ENCODE measurements at regions not wholly inside any gene's neighbourhood (a gene's known extent, or its start where the extent isn't known, plus 50 kb on each side); places are given as distances from the start of the nearest gene placed in this dataset.

GRCh38 chr7:88668591-88668990, 90.9 kb upstream of the ZNF804B start:
- Histone ChIP-seq H3K36me3 (no peaks in the 10 kb centered on the region), H3K4me3 (no peak overlapping the region), H3K4me1 (peaks cover 0 to 5% (median 0%) of the 10 kb centered on the region in 4 donors), H3K9me3 (no peaks in the 10 kb centered on the region), H3K27ac (no peak overlapping the region), H3K27me3 (no peaks in the 10 kb centered on the region)
- DNase-seq, result no peak
- TF ChIP-seq POLR2A (IDR thresholded peaks at IDR 0.05) (no peak), POLR2AphosphoS5 (IDR thresholded peaks at IDR 0.05) (no peak), CTCF (IDR thresholded peaks at IDR 0.05) (no peak), EP300 (IDR thresholded peaks at IDR 0.05) (no peak)
- intact Hi-C loops (cut with DNase I), result no loop called here
- WGBS, 2 donors, result 78 to 79% methylated on average over 1 of the region's 1 CpG

GRCh38 chr7:88666626-88667025, 92.9 kb upstream of the ZNF804B start:
- intact Hi-C loops (cut with DNase I), result no loop called here
- TF ChIP-seq CTCF (IDR thresholded peaks at IDR 0.05) (no peak), EP300 (IDR thresholded peaks at IDR 0.05) (no peak), POLR2AphosphoS5 (IDR thresholded peaks at IDR 0.05) (no peak), POLR2A (IDR thresholded peaks at IDR 0.05) (no peak)
- Histone ChIP-seq H3K27ac (no peak overlapping the region), H3K4me3 (no peak overlapping the region), H3K27me3 (no peaks in the 10 kb centered on the region), H3K4me1 (peaks cover 0 to 5% (median 0%) of the 10 kb centered on the region in 4 donors), H3K9me3 (no peaks in the 10 kb centered on the region), H3K36me3 (no peaks in the 10 kb centered on the region)
- no peak for DNase-seq

GRCh38 chr7:88665892-88666514, 93.5 kb upstream of the ZNF804B start:
- no peak for TF ChIP-seq CTCF (IDR thresholded peaks at IDR 0.05)
- no peak for TF ChIP-seq POLR2AphosphoS5 (IDR thresholded peaks at IDR 0.05)
- TF ChIP-seq EP300 (IDR thresholded peaks at IDR 0.05), result no peak
- no peak for TF ChIP-seq POLR2A (IDR thresholded peaks at IDR 0.05)
- 59 to 68% methylated on average over 3 of the region's 3 CpGs for WGBS, 2 donors

GRCh38 chr7:88664630-88665233, 94.8 kb upstream of the ZNF804B start:
- H3K4me1 ChIP-seq, result peaks cover 0 to 5% (median 0%) of the 10 kb centered on the region in 4 donors
- 91 to 94% methylated on average over 1 of the region's 1 CpG for WGBS, 2 donors
- H3K4me3 ChIP-seq, result no peak overlapping the region
- TF ChIP-seq CTCF (IDR thresholded peaks at IDR 0.05) (no peak), EP300 (IDR thresholded peaks at IDR 0.05) (no peak), POLR2AphosphoS5 (IDR thresholded peaks at IDR 0.05) (no peak), POLR2A (IDR thresholded peaks at IDR 0.05) (no peak)
- H3K27me3 ChIP-seq, result no peaks in the 10 kb centered on the region
- no peak for DNase-seq
- no peak overlapping the region for H3K27ac ChIP-seq
- no peaks in the 10 kb centered on the region for H3K36me3 ChIP-seq
- no peaks in the 10 kb centered on the region for H3K9me3 ChIP-seq
- intact Hi-C loops (cut with DNase I), result no loop called here

More at GRCh38 chr7:88665892-88666514, 93.5 kb upstream of the ZNF804B start:
- Histone ChIP-seq H3K4me3 (no peak overlapping the region), H3K4me1 (peaks cover 0 to 5% (median 0%) of the 10 kb centered on the region in 4 donors), H3K27ac (no peak overlapping the region), H3K27me3 (no peaks in the 10 kb centered on the region), H3K36me3 (no peaks in the 10 kb centered on the region), H3K9me3 (no peaks in the 10 kb centered on the region)
- intact Hi-C loops (cut with DNase I), result no loop called here
- DNase-seq, result no peak
